ENCODE measurements at regions not wholly inside any gene's neighbourhood (a gene's known extent, or its start where the extent isn't known, plus 50 kb on each side); places are given as distances from the start of the nearest gene placed in this dataset.

DNA sequence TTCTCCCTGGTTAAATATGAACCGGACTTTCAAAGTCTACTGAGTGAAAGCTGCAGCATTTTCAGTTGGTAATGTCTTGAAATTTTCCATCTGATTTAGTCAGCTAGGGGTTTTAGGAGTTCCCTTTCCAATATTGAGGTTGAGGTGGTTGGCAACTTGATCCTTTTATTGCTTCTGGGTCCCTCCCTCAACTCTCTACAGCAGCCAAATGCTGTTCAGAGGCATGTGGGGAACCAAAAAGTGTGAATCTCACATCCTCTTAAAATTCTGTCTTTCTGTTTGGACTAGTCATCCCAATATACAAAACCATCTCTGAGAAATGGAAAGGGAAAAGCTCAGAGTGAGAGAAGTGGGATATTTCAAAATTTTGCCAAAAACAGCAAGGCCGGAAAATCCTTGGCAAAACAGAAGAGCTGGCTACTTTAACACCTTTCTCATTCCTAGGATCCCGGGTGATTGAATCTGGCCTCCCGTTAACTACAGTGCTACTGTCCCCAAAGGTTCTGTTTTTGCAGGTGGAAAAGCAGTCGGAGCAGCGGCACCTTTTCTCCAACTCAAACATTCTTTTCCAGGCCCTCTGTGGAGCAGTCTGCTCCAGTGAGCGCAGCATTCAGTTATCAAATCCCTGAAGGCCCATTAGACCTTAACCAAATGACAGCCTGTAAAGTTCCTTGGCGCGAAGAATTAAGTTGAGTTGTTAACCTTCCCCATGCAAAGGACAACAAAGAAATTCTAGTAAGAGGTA lies 345.9 kb upstream of the NUDT12 start:
- TF ChIP-seq, protein P1, sequence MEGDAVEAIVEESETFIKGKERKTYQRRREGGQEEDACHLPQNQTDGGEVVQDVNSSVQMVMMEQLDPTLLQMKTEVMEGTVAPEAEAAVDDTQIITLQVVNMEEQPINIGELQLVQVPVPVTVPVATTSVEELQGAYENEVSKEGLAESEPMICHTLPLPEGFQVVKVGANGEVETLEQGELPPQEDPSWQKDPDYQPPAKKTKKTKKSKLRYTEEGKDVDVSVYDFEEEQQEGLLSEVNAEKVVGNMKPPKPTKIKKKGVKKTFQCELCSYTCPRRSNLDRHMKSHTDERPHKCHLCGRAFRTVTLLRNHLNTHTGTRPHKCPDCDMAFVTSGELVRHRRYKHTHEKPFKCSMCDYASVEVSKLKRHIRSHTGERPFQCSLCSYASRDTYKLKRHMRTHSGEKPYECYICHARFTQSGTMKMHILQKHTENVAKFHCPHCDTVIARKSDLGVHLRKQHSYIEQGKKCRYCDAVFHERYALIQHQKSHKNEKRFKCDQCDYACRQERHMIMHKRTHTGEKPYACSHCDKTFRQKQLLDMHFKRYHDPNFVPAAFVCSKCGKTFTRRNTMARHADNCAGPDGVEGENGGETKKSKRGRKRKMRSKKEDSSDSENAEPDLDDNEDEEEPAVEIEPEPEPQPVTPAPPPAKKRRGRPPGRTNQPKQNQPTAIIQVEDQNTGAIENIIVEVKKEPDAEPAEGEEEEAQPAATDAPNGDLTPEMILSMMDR (IDR thresholded peaks at IDR 0.05), result no peak
- TF ChIP-seq POLR2A (IDR thresholded peaks at IDR 0.05) (no peak), POLR2AphosphoS5 (IDR thresholded peaks at IDR 0.05) (no peak)
